ENCODE measurements at regions not wholly inside any gene's neighbourhood (a gene's known extent, or its start where the extent isn't known, plus 50 kb on each side); places are given as distances from the start of the nearest gene placed in this dataset.

DNA sequence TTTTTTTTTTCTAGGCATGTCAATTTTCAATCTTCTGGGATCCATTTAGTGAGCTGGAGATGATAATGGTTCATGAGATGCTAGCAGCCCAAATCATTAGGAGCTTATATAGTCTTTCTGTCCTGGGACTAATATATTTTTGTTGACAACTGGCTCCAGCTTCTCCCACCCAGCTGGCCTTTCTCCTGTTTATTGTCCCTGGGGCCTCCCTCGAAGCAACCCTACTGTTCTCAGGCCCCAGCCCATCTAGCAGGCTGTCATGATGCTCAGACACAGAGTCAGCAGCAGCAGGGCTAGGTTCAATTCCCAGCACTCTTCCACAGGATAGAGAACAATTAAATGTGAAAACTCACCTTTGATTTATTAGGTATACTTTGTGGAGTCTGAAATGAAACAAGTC lies 127.6 kb upstream of the MID1 start:
- DNase-seq (ENCODE audit: low spot score) = no peak

DNA sequence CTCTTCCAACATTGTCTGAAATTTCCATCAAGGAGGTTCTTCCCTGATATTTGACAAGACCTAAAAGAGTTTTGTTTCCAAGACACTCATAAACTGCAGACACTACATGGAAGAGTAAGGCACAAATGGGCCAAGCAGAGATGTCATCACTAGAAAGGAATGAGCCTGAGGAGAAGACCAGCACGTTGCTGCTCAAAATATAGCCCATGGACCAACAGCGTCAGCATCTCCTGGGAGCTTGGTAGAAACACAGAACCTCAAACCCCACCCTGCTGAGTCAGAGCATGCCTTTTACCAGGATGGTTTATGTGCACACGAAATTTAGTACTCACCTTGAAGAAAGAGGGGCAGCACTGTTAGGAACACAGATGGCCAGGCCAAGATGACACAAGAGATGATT lies 128.7 kb upstream of the MID1 start:
- DNase-seq (ENCODE audit: low spot score) = no peak

DNA sequence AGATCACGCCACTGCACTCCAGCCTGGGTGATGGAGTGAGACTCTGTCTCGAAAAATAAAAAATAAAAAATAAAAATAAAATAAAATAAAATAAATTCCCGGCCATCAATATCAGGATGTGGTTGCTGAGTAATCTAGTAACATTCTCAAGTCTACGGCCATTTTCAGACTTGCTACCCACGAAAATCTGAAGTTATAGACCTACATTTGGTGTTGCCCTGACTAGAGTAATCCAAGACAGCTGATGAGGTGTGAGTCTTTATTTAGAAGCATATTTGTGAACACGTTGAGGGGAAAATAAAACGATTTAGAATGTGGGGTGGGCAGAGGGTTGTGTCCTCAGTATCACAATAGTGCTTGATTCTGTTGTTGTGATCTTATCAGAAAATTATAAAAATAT lies 130.2 kb upstream of the MID1 start:
- no peak for DNase-seq (ENCODE audit: low spot score)

DNA sequence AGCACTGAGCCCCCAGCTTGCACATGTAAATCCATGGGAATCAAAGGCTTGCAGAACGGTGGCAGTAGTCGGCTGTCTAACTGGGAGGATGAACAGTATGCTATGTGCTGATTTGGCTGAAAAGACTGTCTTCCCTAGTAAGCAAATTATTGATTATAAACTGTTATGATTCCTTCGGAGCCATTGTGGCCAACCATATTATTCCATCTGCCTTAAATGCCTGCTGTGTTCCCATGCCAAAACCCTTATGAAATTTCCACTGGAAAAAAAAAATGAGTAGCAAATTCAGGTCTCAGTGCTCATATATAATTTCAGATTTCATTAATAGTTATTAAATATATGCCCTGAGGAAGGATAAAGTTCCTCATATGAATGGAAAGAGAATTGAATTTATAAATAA lies 132.7 kb upstream of the MID1 start:
- DNase-seq (ENCODE audit: low spot score) = no peak

DNA sequence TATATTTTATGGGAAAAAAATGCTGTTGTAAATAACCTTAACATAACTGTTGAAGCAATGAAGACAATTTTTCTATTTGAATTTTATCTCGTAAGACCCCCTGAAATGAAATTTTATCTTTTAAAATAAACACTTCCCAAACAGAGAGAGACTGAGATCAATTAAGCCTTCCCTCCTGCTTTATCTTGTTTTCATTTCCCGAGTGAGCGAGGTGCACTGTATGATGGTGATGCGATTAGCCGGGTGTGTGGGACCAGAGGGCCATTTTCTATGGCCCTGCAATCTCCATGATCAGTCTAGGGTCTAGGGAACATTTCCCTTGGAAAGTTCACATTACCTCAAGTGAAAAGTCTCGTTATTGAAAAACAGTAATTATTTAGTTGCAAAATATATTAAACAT lies 134.1 kb upstream of the MID1 start:
- DNase-seq (ENCODE audit: low spot score) = no peak

DNA sequence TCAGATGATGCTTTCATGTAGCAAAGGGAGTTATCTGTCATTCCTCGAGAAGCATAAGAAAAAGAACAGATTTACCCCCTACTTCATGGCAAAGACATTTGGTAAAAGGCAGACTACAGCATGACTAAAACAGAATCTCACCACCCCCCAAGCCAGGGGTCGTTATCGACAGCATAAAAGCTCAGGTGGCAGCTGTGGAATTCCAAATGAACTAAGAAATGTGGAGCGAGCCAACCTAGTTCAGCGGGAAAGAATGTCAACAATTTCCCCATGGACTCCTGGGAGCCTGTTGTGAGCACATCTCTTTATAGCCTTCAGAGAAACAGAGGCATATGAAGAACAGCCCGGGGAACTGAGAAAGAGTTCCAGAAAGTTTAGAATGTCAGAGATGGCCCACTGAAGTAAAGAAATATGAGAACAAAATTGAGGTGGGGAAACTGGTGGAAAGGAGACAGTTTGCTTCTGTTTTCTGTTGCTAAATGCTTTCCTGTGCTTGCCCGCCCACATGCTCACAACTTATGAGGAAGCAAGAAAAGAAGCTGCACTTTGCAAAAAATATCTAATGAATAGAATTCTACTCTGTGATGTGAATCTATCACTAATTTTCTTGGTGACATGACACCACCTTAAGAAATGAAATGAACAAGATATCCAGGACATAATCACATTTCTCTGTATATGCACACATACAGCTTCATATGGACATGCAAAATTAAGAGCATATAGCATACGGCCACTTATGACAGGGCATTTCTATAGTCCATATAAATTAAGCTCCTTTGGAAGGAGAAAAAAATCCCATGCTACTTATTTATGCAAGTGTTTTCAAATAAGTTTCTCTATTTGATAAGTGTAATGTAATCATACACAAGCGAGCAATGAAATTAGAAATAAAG lies 135.3 kb upstream of the MID1 start:
- peak; percentile 60 for DNase-seq (ENCODE audit: low spot score)

DNA sequence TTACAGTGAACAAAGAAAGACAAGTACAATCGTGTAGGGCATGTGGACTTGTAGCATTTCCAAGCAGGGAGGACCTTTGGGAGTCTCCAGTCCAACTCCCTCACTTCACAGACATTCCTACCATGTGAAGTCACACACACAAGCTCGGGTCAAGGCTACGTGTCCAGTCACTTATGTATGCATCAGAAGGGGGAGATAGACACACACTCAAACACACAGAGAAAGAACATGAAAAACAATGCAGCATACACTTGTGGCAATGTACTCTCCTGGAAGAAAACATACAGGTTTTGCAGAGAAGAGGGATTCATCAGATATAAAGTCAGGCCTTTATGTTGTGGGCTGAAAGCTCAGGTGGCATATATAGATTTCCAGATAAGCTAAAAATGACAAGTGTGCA lies 136.1 kb upstream of the MID1 start:
- peak; percentile 30 for DNase-seq (ENCODE audit: low spot score)

DNA sequence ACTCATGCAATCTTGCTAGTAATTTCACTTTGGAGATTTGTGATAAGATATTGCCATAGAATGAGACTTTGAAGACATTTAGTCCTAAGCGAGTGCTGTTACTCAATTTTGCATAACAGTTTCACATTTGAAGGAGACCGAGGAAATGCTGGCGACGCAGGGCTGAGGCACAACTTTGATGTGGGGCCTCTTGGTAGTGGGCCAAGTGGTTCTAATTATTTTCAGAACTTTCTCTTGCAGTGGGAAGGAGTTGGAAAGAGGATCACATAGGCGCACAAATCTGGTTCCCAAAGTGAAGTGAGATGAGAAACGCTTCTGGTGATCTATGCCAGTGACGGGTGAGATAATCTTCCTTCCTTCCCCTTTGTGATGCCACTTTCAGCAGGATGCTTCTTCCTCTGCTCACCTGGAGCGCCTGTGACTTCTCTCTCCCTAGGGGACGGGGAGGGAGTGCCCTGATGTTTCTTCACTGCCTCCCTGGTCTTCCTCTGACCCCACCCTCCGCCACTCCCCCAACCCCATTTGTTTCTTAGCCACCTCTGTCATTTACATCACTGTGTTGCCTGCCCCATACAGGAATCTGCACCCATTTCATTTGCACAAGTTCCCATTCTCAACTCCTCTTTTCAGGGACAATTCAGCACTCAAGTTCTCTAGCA lies 138.9 kb upstream of the MID1 start:
- peak; percentile 25 for DNase-seq (ENCODE audit: low spot score)

DNA sequence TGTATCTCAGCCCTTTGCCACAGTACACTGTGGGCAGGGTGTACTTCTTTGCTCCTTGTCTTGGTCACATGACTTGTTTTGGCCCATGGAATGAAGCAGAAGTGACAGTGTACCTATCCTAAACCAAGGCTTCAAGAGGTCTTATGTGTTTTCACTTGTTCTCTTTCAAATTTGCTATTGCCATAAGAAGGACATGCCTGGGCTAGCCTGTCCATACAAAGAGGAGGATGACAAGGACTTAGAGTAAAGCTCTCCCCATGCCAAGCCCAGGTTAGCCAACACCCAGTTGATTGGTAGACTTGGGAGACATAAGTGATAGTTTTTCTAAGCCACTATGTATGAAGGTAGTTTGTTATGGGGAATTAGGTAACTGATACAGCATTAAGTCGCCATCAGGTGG lies 141.1 kb upstream of the MID1 start:
- DNase-seq (ENCODE audit: low spot score) = no peak

DNA sequence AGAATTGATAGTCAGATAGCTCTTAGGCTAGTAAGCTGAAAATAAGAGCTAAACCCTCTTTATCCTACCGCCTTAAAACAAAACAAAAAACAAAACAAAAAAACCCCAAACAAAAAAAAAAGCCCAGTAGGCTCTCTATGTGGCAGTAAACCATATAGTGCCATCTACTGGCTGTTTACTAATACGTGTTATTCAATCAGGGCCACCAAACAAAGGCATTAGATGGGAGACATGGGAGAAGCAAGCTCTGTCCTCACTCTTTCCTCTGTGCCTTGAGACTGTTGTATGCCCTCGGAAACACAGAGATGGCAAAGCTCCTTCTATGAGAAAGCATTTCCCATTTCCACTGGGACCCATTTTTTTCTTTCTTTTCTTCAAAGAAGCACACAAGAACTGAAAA lies 148.8 kb upstream of the MID1 start:
- peak; percentile 27 for DNase-seq (ENCODE audit: low spot score)

DNA sequence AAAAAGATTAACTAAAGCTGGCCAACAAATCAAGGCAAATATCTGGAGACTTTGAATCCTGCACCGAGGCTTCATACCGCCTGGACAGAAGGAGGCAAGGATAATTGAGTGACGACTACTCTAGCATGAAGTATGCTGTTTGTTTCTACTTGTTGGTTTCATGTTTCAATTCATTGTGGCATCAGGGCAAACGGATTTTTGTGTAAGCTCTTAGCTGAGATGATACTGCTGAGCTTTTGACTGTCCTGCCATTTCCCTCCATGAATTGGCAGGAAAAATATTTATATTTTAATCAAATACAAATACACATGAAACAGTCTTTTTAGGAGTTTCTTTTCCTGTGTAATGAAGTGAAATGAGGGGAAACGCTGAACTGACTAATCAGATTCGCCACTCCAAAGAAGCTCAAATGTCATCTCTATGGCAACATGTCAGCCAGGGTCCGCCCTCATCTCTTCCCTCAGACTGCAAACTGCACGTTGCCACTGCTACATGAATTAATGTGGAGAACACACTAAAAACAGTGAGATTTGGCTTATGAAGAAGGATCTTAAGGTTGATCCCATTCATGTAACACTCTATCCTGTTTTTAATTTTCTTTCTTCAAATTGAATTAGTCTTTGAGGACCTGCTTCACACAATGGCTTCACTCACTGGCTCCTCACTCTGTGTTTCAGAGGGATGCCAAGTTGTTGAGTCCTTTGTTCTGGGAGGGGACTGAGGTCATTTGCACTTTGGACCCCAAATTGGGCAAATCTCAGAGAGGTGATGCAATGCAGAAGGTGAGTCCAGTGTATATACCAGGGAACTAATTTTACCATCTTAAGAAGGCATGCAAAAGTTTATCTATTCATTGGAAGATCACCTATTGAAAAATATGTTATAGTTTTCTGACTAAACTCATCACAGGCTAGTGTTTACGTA lies 149.6 kb upstream of the MID1 start:
- DNase-seq (ENCODE audit: low spot score) = peak; percentile 10

DNA sequence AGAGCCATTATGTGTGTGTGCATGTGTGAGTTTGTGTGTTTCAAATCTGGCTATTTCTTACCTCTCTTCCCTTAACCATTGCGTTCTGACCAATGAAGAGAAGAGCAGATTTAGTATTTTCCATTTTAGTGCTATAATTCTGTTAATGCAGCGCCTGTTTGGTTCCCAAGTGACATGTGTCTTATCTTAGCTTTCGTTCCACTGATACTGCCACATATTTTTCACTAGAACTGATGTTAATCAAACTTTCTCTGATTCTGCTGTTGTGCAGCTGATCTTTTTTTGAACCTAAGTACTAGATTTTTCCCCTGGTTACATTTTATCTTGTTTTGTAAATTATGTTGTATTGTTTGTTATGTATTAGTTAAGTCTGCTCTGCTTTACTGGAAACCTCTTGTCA lies 152.9 kb upstream of the MID1 start:
- no peak for DNase-seq (ENCODE audit: low spot score)

DNA sequence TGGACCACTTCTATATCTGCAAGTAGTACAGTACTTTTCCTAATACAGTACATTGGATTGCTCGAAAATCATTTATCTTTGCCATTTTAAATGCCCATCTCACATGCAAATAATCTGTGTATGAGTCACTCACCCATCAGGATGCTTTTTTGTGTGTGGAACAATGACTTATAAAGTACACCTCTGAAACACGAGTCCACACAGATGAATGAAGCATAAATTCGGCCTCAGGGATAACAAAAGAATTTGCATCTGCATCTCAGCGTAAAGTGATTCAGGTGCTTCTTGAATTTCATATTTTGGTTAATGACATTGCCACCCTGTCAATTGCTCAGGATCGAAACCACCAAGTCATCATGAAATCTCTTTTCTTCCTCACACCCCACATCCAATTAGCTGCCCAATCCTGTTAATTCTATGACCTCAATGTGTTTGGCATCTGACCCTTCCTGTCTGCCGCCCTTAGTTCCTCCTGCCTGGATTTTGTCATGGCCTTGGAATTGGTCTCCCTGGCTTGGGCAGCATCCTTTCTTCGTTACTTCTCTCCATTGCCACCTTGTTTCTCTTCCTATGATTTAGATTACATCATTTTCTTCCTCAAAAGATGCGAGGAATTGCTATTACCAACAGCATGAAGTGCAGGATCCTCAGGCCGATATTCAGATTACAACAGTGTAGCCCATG lies 161.6 kb upstream of the MID1 start:
- no peak for DNase-seq (ENCODE audit: low spot score)

DNA sequence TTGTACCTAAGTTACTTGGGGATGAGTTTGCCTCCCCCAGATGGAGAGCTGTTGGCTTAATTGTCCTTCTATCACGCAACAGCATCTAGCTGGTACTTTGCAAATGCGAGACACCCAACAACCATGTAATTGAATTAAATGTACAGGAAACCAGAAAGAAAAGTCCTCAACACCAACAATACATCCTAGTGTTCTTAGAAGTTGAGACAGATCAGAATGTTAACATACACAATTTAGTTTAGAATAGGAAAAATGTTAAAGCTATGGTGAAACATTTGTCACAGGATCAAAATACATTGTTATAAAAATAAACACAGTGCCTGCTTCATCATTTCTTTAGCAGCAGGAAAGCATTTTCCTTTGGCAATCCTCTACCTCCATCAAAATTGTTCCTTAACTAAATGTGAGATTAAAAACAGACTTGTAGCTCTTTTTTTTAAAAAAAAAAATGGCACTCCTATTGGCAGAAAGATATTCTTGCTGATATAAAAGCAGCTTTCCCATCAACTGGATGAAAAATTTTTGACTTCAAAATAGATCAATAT lies 163.1 kb upstream of the MID1 start:
- no peak for DNase-seq (ENCODE audit: low spot score)

DNA sequence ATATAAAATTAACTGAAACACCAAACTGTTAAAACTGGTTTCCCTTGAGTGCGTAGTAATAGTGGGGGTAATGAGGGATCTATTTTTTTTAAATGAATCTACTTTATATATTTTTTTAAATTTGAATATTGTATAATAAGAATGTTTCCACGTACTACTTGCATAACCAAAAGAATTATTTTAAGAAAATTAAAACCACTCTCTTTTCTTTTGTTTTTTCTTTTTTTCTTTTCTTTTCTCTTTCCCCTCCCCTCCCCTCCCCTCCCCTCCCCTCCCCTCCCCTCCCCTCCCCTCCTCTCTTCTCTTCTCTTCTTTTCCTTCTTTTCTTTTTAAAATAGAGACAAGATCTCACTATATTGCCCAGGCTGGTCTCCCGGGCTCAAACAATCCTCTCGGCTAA lies 166.9 kb upstream of the MID1 start:
- DNase-seq (ENCODE audit: low spot score) = no peak

DNA sequence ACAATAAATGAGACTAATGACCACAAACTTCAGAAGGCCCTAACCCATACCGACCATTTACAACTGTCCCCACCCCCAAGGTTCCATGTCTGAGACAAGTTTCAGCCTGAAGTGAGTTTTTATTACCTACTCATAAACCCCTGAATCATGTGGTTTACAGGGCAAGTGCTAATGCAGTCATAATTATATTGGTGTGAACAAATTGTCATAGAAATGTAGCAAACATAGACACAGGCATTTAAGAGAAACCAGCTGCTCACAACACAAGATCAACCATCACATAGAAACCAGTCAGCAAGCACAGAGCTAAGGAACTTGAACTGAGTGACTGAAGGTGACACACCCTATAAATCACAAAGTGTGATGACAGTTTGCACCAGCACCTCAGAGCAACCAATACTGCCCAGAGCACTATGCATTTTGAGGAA lies 173.8 kb upstream of the MID1 start:
- DNase-seq (ENCODE audit: low spot score) = no peak

DNA sequence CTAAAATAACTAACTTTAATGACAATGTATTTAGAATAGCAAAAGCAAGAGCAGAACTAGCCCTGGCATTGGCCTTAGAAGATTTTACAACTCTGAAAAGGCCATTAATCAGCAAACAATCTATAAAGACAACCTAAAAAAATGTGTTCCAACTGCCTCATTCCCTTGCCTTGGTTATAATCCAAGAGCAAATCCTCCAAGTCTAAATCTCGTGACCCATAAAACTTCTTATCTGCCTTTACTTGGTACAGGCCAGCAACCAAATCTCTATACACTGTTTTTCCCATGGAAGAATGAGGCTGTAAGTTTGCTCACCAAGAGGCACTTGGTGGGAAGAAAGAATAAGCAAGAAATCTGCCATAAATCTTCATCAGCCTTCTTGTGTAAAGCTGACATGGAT lies 175.3 kb upstream of the MID1 start:
- DNase-seq (ENCODE audit: low spot score) = no peak

DNA sequence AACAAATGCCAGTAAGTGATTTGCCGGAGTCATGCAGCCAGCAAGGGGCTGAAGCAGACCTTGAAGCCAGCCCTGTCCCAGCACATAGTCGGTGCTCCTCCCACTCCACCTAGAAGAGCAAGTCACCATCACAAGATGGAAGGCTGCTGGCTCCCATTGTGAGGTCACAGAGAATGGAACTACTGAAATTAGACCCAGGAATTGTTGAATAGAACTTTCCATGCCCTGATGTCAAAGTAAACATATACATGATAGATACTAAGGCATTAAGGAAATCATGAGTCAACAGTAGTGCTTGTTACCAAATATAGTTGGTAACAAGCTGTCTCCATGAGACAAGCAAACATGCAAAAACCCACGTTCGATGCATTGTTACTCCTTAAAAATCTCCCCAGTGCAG lies 177.1 kb upstream of the MID1 start:
- no peak for DNase-seq (ENCODE audit: low spot score)

DNA sequence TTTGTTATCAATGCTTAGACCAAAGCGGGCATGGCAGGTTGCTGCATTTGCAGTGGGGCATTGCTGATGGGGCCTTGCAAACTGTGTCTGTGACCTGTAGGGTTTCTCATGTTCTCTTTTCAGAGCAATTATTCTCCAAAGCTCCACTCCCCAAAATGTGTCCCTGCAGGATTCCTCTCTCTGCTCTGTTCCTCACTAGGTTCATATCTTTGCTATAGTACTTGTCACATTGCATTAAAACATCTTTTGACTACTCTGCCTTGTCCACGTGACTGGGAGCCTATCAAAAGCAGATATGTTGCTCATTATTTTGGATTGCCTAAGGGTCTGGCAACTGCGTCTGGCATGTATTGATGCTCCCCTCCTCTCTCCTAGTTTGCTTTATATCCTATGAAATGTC lies 177.7 kb upstream of the MID1 start:
- no peak for DNase-seq (ENCODE audit: low spot score)

DNA sequence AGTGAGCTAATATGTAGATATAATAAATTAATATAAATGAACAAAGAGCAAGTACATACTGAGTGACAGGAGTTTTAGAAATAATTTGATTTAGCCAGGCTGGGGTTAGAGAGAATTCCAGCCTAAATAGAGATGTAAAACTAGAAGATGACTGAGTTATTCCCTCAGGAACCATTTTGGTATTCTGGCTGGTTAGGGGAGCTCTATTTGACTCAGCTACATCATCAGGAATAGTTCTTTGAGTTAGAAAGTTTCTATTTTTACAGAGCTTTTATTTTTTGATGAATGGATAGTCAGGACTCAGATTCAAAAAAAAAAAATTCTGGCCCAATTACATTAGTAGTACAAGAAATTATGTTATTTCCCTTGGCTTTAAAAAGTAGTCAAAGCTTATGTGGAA lies 180.4 kb upstream of the MID1 start:
- no peak for DNase-seq (ENCODE audit: low spot score)

DNA sequence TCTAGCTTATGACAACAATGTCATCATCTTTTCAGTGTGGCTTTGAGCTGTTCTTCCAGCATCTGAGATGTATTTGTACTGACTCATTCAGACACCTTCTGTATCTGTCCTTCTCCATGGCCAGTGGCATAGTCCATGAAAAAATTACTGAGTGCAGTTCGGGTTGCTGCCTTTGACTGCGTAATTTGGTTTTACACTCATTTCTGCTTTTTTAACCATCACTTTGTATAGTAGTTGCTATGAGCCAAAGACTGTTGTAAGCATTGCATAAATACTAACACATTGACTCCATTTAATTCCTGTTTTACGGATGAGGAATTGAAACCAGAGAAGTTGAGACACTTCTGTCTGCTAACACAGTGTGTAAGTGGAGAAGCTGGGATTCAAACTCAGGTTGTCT lies 190.7 kb upstream of the MID1 start:
- DNase-seq (ENCODE audit: low spot score) = no peak

DNA sequence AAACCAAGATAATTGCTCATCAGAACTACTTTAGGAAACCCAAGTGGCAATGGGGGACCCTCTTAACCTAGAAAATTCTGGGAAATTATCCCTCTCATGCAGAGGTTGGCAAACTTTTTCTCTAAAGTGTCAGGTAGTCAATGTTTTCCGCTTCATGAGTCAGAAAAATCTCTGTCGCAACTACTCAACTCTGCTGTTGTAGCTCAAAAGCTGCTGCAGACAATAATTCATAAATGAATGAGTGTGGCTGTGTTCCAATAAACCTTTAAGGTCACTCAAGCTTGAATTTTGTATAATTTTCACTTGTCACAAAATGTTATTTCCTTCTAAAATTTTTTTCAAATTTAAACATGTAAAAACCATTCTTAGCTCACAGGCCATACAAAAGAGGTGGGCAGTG lies 193.4 kb upstream of the MID1 start:
- DNase-seq (ENCODE audit: low spot score) = no peak
